Psoas muscle (tissue), 7 donors: ENCODE measurements at regions not wholly inside any gene's neighbourhood (a gene's known extent, or its start where the extent isn't known, plus 50 kb on each side); places are given as distances from the start of the nearest gene placed in this dataset.

Source experiments
- ATAC-seq, 4 donors: fragments of 200-7000 bp; cut with Tn5 transposase; one replicate each; pipeline ENCODE4 v1.9.1; 2020; ENCODE audit warnings: moderate library complexity in 3 of 4, mild to moderate bottlenecking in 2 of 4
- DNase-seq, 2 donors: peaks; one replicate each; pipeline ENCODE4 v3.0.0-alpha.2; 2020
- H3K27ac ChIP-seq: fragments of 200-600 bp; one replicate; pipeline ENCODE4 v1.8.0; 2022
- H3K27me3 ChIP-seq, 3 donors: fragments of 200-600 bp in 1 of 3; one replicate each; pipeline versions ENCODE4 v1.6.1 to v1.8.0; 2013 to 2022; ENCODE audit warnings: low read length in 2 of 3, mild to moderate bottlenecking in 2 of 3, moderate library complexity in 1 of 3; ENCODE audit not compliant: insufficient read depth in 3 of 3
- H3K36me3 ChIP-seq, 2 donors: fragments of 200-600 bp in 1 of 2; one replicate each; pipeline versions ENCODE4 v1.6.1 to v1.8.0; 2013 to 2022; ENCODE audit warnings: low read depth in 1 of 2, mild to moderate bottlenecking in 1 of 2, moderate library complexity in 1 of 2; ENCODE audit not compliant: insufficient read depth in 1 of 2
- H3K4me1 ChIP-seq: fragments of 200-600 bp; one replicate; pipeline ENCODE4 v1.8.0; 2022
- H3K4me3 ChIP-seq: fragments of 200-600 bp; one replicate; pipeline ENCODE4 v1.8.0; 2022; ENCODE audit warnings: mild to moderate bottlenecking
- H3K9me3 ChIP-seq: fragments of 200-600 bp; one replicate; pipeline ENCODE4 v1.8.0; 2022
- CTCF ChIP-seq: fragments of 200-600 bp; IDR thresholded peaks from one replicate; pipeline ENCODE4 v1.8.0; 2022; ENCODE audit warnings: antibody characterized with exemption
- WGBS, 3 donors: extraction: QIAGEN DNeasy Blood & Tissue Kit; methylation state at CpG; one replicate each; pipeline versions ENCODE4 v1.1.6 to v1.1.7; 2013; 5-methylcytosine and 5-hydroxymethylcytosine counted together
- intact Hi-C, 2 donors: fragments of 100-400 bp; cut with DNase I; formaldehyde crosslinking; loops; one replicate each; pipeline versions ENCODE4 v1.11.0 to v1.14.2; 2022
- donor health status: healthy with polysubstance abuse.
- donor health status: DM: no; HTN: no; CAD: no; lungs with moderate emphysema.
- donor health status: Bipolar disorder and iron deficiency.
- donor health status: healthy.
- donor health status: DM: yes; HTN: yes; CAD: no.
- donor health status: DM: no; HTN: no; CAD: no.
- donor health status: DM: yes; HTN: yes; CAD: no.

- Histone ChIP-seq H3K36me3 (no peaks in the 10 kb centered on the region), H3K27me3 (peaks cover 0 to 2% (median 0%) of the 10 kb centered on the region in 3 donors), H3K9me3 (no peaks in the 10 kb centered on the region), H3K27ac (no peak overlapping the region), H3K4me1 (no peaks in the 10 kb centered on the region), H3K4me3 (no peak overlapping the region)
- ATAC-seq (no peak), DNase-seq (no peak)
- TF ChIP-seq CTCF, result no peak
- intact Hi-C loops, result no loop called here
- 90 to 91% (median 90%) methylated on average over 1 of the region's 1 CpG for WGBS, 3 donors
Observed at GRCh38 chr3:72574144-72574543, 274.1 kb downstream of the SHQ1 start.

- DNase-seq, result no peak
- TF ChIP-seq CTCF, result no peak
- 88 to 92% (median 89%) methylated on average over 13 of the region's 13 CpGs for WGBS, 3 donors
- Histone ChIP-seq H3K9me3 (no peaks in the 10 kb centered on the region), H3K27ac (no peak overlapping the region), H3K4me3 (no peak overlapping the region), H3K4me1 (no peaks in the 10 kb centered on the region), H3K36me3 (no peaks in the 10 kb centered on the region), H3K27me3 (peaks cover 0 to 2% (median 0%) of the 10 kb centered on the region in 3 donors)
- intact Hi-C loops, result no loop called here
- ATAC-seq, result no peak
Observed at GRCh38 chr3:72573051-72573450, 275.2 kb downstream of the SHQ1 start.

- ATAC-seq, result no peak
- TF ChIP-seq CTCF, result no peak
- Histone ChIP-seq H3K27ac (no peak overlapping the region), H3K4me1 (no peaks in the 10 kb centered on the region), H3K27me3 (peaks cover 0 to 2% (median 0%) of the 10 kb centered on the region in 3 donors), H3K4me3 (no peak overlapping the region), H3K36me3 (no peaks in the 10 kb centered on the region), H3K9me3 (no peaks in the 10 kb centered on the region)
- intact Hi-C loops, result no loop called here
- WGBS, 3 donors, result 74 to 78% (median 78%) methylated on average over 19 of the region's 19 CpGs
- no peak for DNase-seq
Observed at GRCh38 chr3:72572489-72573007, 275.7 kb downstream of the SHQ1 start.

- H3K4me1 ChIP-seq, result no peaks in the 10 kb centered on the region
Observed at GRCh38 chr3:72571638-72572114, 276.6 kb downstream of the SHQ1 start.

More at GRCh38 chr3:72571638-72572114, 276.6 kb downstream of the SHQ1 start:
- Histone ChIP-seq H3K9me3 (no peaks in the 10 kb centered on the region), H3K4me3 (no peak overlapping the region), H3K27ac (no peak overlapping the region), H3K27me3 (peaks cover 0 to 2% (median 0%) of the 10 kb centered on the region in 3 donors), H3K36me3 (no peaks in the 10 kb centered on the region)
- WGBS, 3 donors, result 62 to 66% (median 66%) methylated on average over 13 of the region's 13 CpGs
- TF ChIP-seq CTCF, result no peak
- intact Hi-C loops, result no loop called here
- ATAC-seq (no peak), DNase-seq (no peak)
